Gastroesophageal sphincter (tissue), 3 donors: ENCODE measurements at regions not wholly inside any gene's neighbourhood (a gene's known extent, or its start where the extent isn't known, plus 50 kb on each side); places are given as distances from the start of the nearest gene placed in this dataset.
"Not testable (repeated sequence)": the region's sequence is repeated elsewhere in the genome, so short reads cannot be mapped to it uniquely, and the experiment has no call there.

Source experiments
- CTCF ChIP-seq, 4 experiments: fragments of 200-600 bp in 2 of 4; fragments of 450-650 bp in 2 of 4; sonication (generic) in 1 of 4; IDR thresholded peaks; one replicate each; pipeline ENCODE4 v1.5.1; 2017 to 2019; ENCODE audit warnings: antibody characterized with exemption in 4 of 4, mild to moderate bottlenecking in 2 of 4, moderate library complexity in 2 of 4
- POLR2A ChIP-seq, 2 donors: fragments of 450-650 bp; IDR thresholded peaks; one replicate each; pipeline ENCODE4 v1.6.1; 2017; ENCODE audit warnings: antibody characterized with exemption in 2 of 2, mild to moderate bottlenecking in 2 of 2, moderate library complexity in 1 of 2
- POLR2AphosphoS5 ChIP-seq: sonication (generic); formaldehyde crosslinking; IDR thresholded peaks from one replicate; pipeline ENCODE4 v1.6.1; 2017; ENCODE audit warnings: antibody characterized with exemption

GRCh38 chr20:48119389-48119788 lies 334.1 kb upstream of the SULF2 start:
- not testable (repeated sequence) for TF ChIP-seq POLR2A (IDR thresholded peaks at IDR 0.05); CTCF (IDR thresholded peaks at IDR 0.05); POLR2AphosphoS5
